GM12875 (cell line): ENCODE measurements at regions not wholly inside any gene's neighbourhood (a gene's known extent, or its start where the extent isn't known, plus 50 kb on each side); places are given as distances from the start of the nearest gene placed in this dataset.

ENCODE experiments used
- H3K4me3 ChIP-seq: one replicate; pipeline ENCODE4 v1.5.1; 2011; ENCODE audit warnings: low read depth, low read length, control low read depth
- TF ChIP-seq, protein P1 (sequence below): IDR thresholded peaks from 2 replicates; pipeline ENCODE4 v1.5.1; 2011; ENCODE audit warnings: low read depth, mild to moderate bottlenecking, control low read depth, inconsistent platforms, low read length, moderate library complexity, borderline replicate concordance; ENCODE audit not compliant: insufficient read depth

- H3K4me3 ChIP-seq, result no peak overlapping the region
These were observed 254.9 kb upstream of the SMC2 start for GRCh38 chr9:103839197-103839596.

DNA sequence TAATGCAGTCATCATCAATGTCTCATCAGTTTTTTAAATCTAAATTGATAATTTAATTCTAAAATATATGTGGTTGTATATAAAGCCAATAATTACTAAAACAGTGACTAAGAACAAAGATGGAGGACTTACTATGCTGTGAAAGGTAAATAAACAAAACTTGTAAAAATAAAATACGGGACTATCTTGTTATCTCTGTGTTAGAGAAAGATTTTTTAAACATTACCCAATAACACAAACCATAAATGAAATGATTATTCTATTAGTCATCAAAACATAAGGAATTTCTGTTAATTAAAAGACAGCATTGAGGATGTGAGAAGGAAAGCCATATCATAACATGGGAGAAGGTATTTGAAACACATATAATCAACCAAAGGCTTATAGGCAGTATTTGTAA, 226.2 kb upstream of the SMC2 start:
- H3K4me3 ChIP-seq, result no peak overlapping the region
- TF ChIP-seq, protein P1, sequence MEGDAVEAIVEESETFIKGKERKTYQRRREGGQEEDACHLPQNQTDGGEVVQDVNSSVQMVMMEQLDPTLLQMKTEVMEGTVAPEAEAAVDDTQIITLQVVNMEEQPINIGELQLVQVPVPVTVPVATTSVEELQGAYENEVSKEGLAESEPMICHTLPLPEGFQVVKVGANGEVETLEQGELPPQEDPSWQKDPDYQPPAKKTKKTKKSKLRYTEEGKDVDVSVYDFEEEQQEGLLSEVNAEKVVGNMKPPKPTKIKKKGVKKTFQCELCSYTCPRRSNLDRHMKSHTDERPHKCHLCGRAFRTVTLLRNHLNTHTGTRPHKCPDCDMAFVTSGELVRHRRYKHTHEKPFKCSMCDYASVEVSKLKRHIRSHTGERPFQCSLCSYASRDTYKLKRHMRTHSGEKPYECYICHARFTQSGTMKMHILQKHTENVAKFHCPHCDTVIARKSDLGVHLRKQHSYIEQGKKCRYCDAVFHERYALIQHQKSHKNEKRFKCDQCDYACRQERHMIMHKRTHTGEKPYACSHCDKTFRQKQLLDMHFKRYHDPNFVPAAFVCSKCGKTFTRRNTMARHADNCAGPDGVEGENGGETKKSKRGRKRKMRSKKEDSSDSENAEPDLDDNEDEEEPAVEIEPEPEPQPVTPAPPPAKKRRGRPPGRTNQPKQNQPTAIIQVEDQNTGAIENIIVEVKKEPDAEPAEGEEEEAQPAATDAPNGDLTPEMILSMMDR, result no peak

More at GRCh38 chr9:103839197-103839596, 254.9 kb upstream of the SMC2 start:
- TF ChIP-seq, protein P1, result no peak

- TF ChIP-seq, protein P1, result no peak
- H3K4me3 ChIP-seq, result no peak overlapping the region
These were observed 221.3 kb upstream of the SMC2 start for GRCh38 chr9:103872811-103873210.

- TF ChIP-seq, protein P1, result no peak
- H3K4me3 ChIP-seq, result no peak overlapping the region
These were observed 212.7 kb upstream of the SMC2 start for GRCh38 chr9:103881419-103881818.

DNA sequence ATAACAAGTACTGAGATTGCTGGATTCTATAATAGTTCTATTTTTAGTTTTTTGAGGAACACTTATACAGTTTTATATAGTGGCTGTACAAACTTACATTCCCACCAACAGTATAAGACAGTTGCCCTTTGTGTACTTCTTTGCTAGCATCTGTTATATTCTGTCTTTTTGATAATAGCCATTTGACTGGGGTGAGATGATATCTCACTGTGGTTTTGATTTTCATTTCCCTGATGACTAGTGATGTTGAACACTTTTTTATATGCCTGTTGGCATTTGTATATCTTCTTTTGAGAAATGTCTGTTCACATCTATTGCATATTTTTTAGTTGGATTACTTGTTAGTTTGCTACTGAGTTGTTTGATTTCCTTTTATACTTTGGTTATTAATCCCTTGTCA, 204.1 kb upstream of the SMC2 start:
- TF ChIP-seq, protein P1, result no peak
- no peak overlapping the region for H3K4me3 ChIP-seq

- TF ChIP-seq, protein P1, result no peak
- H3K4me3 ChIP-seq, result no peak overlapping the region
These were observed 199.9 kb upstream of the SMC2 start for GRCh38 chr9:103894184-103894583.

DNA sequence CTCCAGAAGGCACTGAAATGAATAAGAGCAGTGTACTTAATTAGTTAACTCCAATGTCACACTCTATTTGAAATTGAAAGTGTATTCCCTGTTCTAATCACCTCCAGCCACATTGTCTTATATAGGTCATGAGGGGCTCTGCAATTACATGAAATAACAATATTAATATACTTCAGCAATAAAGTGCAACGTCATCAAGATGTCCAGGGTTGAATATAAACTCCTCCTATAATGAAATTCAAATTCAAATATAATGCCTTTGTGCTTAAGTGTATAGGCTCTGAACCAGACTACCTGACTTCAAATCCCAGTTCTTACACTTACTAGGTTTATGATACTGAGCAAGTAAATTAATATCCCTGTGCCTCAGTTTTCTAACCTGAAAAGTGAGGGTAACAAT, 195.6 kb upstream of the SMC2 start:
- no peak overlapping the region for H3K4me3 ChIP-seq
- TF ChIP-seq, protein P1, result no peak
